Stomach (tissue), 4 donors: ENCODE measurements at regions not wholly inside any gene's neighbourhood (a gene's known extent, or its start where the extent isn't known, plus 50 kb on each side); places are given as distances from the start of the nearest gene placed in this dataset.

ENCODE experiments used
- POLR2AphosphoS5 ChIP-seq, 3 donors: sonication (generic); formaldehyde crosslinking; IDR thresholded peaks; one replicate each; pipeline ENCODE4 v1.6.1; 2016; ENCODE audit warnings: antibody characterized with exemption in 3 of 3
- TF ChIP-seq, protein P1 (sequence below), 7 experiments: fragments of 450-650 bp in 4 of 7; fragments of 200-600 bp in 3 of 7; sonication (generic) in 3 of 7; IDR thresholded peaks; one replicate each; pipeline ENCODE4 v1.5.1; 2016 to 2019; ENCODE audit warnings: antibody characterized with exemption in 7 of 7, control low read depth in 2 of 7, mild to moderate bottlenecking in 1 of 7

DNA sequence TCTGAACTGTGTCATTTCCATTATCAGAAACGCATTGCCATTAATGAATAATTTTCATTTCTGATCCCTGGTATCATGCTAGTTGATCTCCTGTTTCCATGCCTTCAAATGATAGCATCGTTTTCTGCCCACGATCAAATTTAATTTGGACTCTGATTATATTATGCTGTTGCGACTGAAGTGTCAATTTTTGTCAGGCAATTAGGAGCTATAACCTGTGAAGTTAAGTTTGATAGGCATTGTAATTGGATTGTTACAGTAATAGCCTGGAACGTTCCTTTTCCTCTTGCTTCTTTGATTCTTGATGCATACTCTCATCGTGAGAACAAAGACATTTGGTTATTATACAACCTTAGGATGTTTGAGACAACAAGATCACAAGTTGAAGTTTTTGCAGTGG lies 356.3 kb downstream of the VRK1 start:
- TF ChIP-seq, protein P1, sequence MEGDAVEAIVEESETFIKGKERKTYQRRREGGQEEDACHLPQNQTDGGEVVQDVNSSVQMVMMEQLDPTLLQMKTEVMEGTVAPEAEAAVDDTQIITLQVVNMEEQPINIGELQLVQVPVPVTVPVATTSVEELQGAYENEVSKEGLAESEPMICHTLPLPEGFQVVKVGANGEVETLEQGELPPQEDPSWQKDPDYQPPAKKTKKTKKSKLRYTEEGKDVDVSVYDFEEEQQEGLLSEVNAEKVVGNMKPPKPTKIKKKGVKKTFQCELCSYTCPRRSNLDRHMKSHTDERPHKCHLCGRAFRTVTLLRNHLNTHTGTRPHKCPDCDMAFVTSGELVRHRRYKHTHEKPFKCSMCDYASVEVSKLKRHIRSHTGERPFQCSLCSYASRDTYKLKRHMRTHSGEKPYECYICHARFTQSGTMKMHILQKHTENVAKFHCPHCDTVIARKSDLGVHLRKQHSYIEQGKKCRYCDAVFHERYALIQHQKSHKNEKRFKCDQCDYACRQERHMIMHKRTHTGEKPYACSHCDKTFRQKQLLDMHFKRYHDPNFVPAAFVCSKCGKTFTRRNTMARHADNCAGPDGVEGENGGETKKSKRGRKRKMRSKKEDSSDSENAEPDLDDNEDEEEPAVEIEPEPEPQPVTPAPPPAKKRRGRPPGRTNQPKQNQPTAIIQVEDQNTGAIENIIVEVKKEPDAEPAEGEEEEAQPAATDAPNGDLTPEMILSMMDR (IDR thresholded peaks at IDR 0.05) = no peak
- no peak for TF ChIP-seq POLR2AphosphoS5 (IDR thresholded peaks at IDR 0.05)
